Right atrium auricular region (tissue), 2 donors: ENCODE measurements at regions not wholly inside any gene's neighbourhood (a gene's known extent, or its start where the extent isn't known, plus 50 kb on each side); places are given as distances from the start of the nearest gene placed in this dataset.

Experiments used
- DNase-seq: peaks from one replicate; pipeline ENCODE4 v3.0.0-alpha.2; 2019; ENCODE audit warnings: low spot score
- H3K27ac ChIP-seq, 2 donors: fragments of 200-600 bp; sonication (generic); 1 replicate in 1 of 2; 2 replicates in 1 of 2; pipeline ENCODE4 v1.5.1; 2016 to 2019
- H3K27me3 ChIP-seq, 2 donors: fragments of 200-600 bp; sonication (generic); one replicate each; pipeline versions ENCODE4 v1.5.1 to v1.6.0; 2017 to 2019
- H3K36me3 ChIP-seq: fragments of 200-600 bp; sonication (generic); one replicate; pipeline ENCODE4 v1.5.1; 2016
- H3K4me1 ChIP-seq, 2 donors: fragments of 200-600 bp; sonication (generic); one replicate each; pipeline versions ENCODE4 v1.5.1 to v1.6.0; 2017 to 2019
- H3K4me3 ChIP-seq, 2 donors: fragments of 200-600 bp; sonication (generic); 1 replicate in 1 of 2; 2 replicates in 1 of 2; pipeline ENCODE4 v1.5.1; 2017 to 2019; ENCODE audit warnings: mild to moderate bottlenecking in 1 of 2, moderate library complexity in 1 of 2
- H3K9me3 ChIP-seq, 2 donors: fragments of 200-600 bp; sonication (generic); one replicate each; pipeline ENCODE4 v1.5.1; 2019
- CTCF ChIP-seq, 2 donors: fragments of 200-600 bp; sonication (generic); IDR thresholded peaks; one replicate each; pipeline ENCODE4 v1.5.1; 2019; ENCODE audit warnings: antibody characterized with exemption in 2 of 2

GRCh38 chr2:111688482-111688881 lies 195.5 kb downstream of the ANAPC1 start:
- Histone ChIP-seq H3K27me3 (no peaks in the 10 kb centered on the region), H3K27ac (no peak overlapping the region), H3K4me3 (no peak overlapping the region), H3K36me3 (no peaks in the 10 kb centered on the region), H3K4me1 (no peaks in the 10 kb centered on the region), H3K9me3 (no peaks in the 10 kb centered on the region)
- no peak for DNase-seq
- TF ChIP-seq CTCF (IDR thresholded peaks at IDR 0.05), result no peak

- Histone ChIP-seq H3K27ac (no peak overlapping the region), H3K27me3 (no peaks in the 10 kb centered on the region), H3K9me3 (no peaks in the 10 kb centered on the region), H3K4me3 (no peak overlapping the region), H3K4me1 (no peaks in the 10 kb centered on the region), H3K36me3 (no peaks in the 10 kb centered on the region)
- TF ChIP-seq CTCF (IDR thresholded peaks at IDR 0.05), result no peak
- no peak for DNase-seq
Measured at GRCh38 chr2:111689174-111689573, 194.8 kb downstream of the ANAPC1 start.

- Histone ChIP-seq H3K9me3 (no peaks in the 10 kb centered on the region), H3K4me3 (no peak overlapping the region), H3K27ac (no peak overlapping the region), H3K36me3 (no peaks in the 10 kb centered on the region), H3K4me1 (no peaks in the 10 kb centered on the region), H3K27me3 (no peaks in the 10 kb centered on the region)
- DNase-seq, result no peak
- no peak for TF ChIP-seq CTCF (IDR thresholded peaks at IDR 0.05)
Measured at GRCh38 chr2:111689941-111690340, 194.1 kb downstream of the ANAPC1 start.

GRCh38 chr2:111691164-111691875 lies 192.7 kb downstream of the ANAPC1 start:
- Histone ChIP-seq H3K27me3 (no peaks in the 10 kb centered on the region), H3K9me3 (no peaks in the 10 kb centered on the region), H3K27ac (no peak overlapping the region), H3K4me1 (no peaks in the 10 kb centered on the region), H3K4me3 (no peak overlapping the region), H3K36me3 (no peaks in the 10 kb centered on the region)
- no peak for DNase-seq
- TF ChIP-seq CTCF (IDR thresholded peaks at IDR 0.05), result no peak

- no peaks in the 10 kb centered on the region for H3K36me3 ChIP-seq
- no peak for DNase-seq
- no peak for TF ChIP-seq CTCF (IDR thresholded peaks at IDR 0.05)
- no peaks in the 10 kb centered on the region for H3K9me3 ChIP-seq
- H3K4me1 ChIP-seq, result no peaks in the 10 kb centered on the region
- no peaks in the 10 kb centered on the region for H3K27me3 ChIP-seq
- H3K4me3 ChIP-seq, result no peak overlapping the region
- no peak overlapping the region for H3K27ac ChIP-seq
Measured at GRCh38 chr2:111692311-111692710, 191.7 kb downstream of the ANAPC1 start.

GRCh38 chr2:111694700-111695101 lies 189.3 kb downstream of the ANAPC1 start:
- H3K27me3 ChIP-seq, result no peaks in the 10 kb centered on the region
- no peak for TF ChIP-seq CTCF (IDR thresholded peaks at IDR 0.05)
- H3K4me1 ChIP-seq, result peaks cover 0 to 8% of the 10 kb centered on the region in 2 donors
- H3K4me3 ChIP-seq, result no peak overlapping the region
- no peaks in the 10 kb centered on the region for H3K36me3 ChIP-seq
- DNase-seq, result no peak
- no peak overlapping the region for H3K27ac ChIP-seq
- H3K9me3 ChIP-seq, result no peaks in the 10 kb centered on the region
